NCI-H1092 treated with DMSO at 0.1 percent for 48 hours (cell line): ENCODE measurements at regions not wholly inside any gene's neighbourhood (a gene's known extent, or its start where the extent isn't known, plus 50 kb on each side); places are given as distances from the start of the nearest gene placed in this dataset.

Source experiments
- DNase-seq: peaks from one replicate; lab custom pipeline; 2025; lab: John Stamatoyannopoulos, UW

GRCh38 chr4:13316354-13316753, 167.8 kb downstream of the RAB28 start:
- DNase-seq: no peak

- DNase-seq: peak; percentile 84
Measured at GRCh38 chr4:13313856-13314255, 170.3 kb downstream of the RAB28 start.

- no peak for DNase-seq
Measured at GRCh38 chr4:13312264-13312663, 171.9 kb downstream of the RAB28 start.

GRCh38 chr4:13309751-13310150, 174.4 kb downstream of the RAB28 start:
- no peak for DNase-seq

GRCh38 chr4:13306356-13306755, 177.8 kb downstream of the RAB28 start:
- no peak for DNase-seq

GRCh38 chr4:13302876-13303275, 181.3 kb downstream of the RAB28 start:
- no peak for DNase-seq

GRCh38 chr4:13299343-13299742, 184.8 kb downstream of the RAB28 start:
- DNase-seq: no peak

GRCh38 chr4:13298655-13299054, 185.5 kb downstream of the RAB28 start:
- no peak for DNase-seq

- no peak for DNase-seq
Measured at GRCh38 chr4:13296986-13297385, 187.2 kb downstream of the RAB28 start.

GRCh38 chr4:13294961-13295605, 189.1 kb downstream of the RAB28 start:
- DNase-seq: no peak

- no peak for DNase-seq
Measured at GRCh38 chr4:13292372-13292771, 191.8 kb downstream of the RAB28 start.

- DNase-seq: no peak
Measured at GRCh38 chr4:13289391-13289790, 194.7 kb downstream of the RAB28 start.

- DNase-seq: no peak
Measured at GRCh38 chr4:13285336-13285735, 198.8 kb downstream of the RAB28 start.

GRCh38 chr4:13284932-13285331, 199.2 kb downstream of the RAB28 start:
- DNase-seq: no peak

- no peak for DNase-seq
Measured at GRCh38 chr4:13276357-13276756, 207.8 kb downstream of the RAB28 start.

GRCh38 chr4:13268703-13269102, 215.4 kb downstream of the RAB28 start:
- no peak for DNase-seq

- DNase-seq: no peak
Measured at GRCh38 chr4:13268165-13268564, 216.0 kb downstream of the RAB28 start.

- DNase-seq: no peak
Measured at GRCh38 chr4:13267091-13267490, 217.0 kb downstream of the RAB28 start.

GRCh38 chr4:13266687-13267086, 217.5 kb downstream of the RAB28 start:
- DNase-seq: no peak

GRCh38 chr4:13263967-13264525, 220.1 kb downstream of the RAB28 start:
- DNase-seq: no peak

GRCh38 chr4:13262816-13263215, 221.3 kb downstream of the RAB28 start:
- no peak for DNase-seq

GRCh38 chr4:13261486-13262257, 222.5 kb downstream of the RAB28 start:
- DNase-seq: no peak

- no peak for DNase-seq
Measured at GRCh38 chr4:13260513-13260912, 223.6 kb downstream of the RAB28 start.
